CD4-positive, alpha-beta T cell (primary cell): ENCODE measurements at regions not wholly inside any gene's neighbourhood (a gene's known extent, or its start where the extent isn't known, plus 50 kb on each side); places are given as distances from the start of the nearest gene placed in this dataset.

ENCODE experiments used
- ATAC-seq: fragments of 200-7000 bp; cut with Tn5 transposase; one replicate; pipeline ENCODE4 v1.10.0; 2022; ENCODE audit warnings: mild to moderate bottlenecking; ENCODE audit not compliant: poor library complexity
- CTCF ChIA-PET: fragments of 350-600 bp; sonication (Branson Sonifier 250); formaldehyde crosslinking; loops from one replicate; lab custom pipeline; 2021; ENCODE audit warnings: antibody characterized with exemption, inconsistent platforms; lab: Charles Lee
- POLR2A ChIA-PET: fragments of 350-600 bp; sonication (Branson Sonifier 250); formaldehyde crosslinking; loops from one replicate; lab custom pipeline; 2021; ENCODE audit warnings: antibody characterized with exemption, inconsistent platforms; lab: Charles Lee
- DNase-seq, 14 experiments: peaks; one replicate each; pipeline ENCODE4 v3.0.0-alpha.2; 2013 to 2020; ENCODE audit warnings: mixed read lengths in 2 of 14
- H3K27ac ChIP-seq, 2 donors: one replicate each; pipeline versions ENCODE4 v1.5.1 to v1.7.0; 2013; ENCODE audit warnings: low read length in 2 of 2, low read depth in 1 of 2, mild to moderate bottlenecking in 1 of 2
- H3K27me3 ChIP-seq, 2 experiments: 1 replicate in 1 of 2; 2 replicates in 1 of 2; pipeline versions ENCODE4 v1.6.1 to v1.7.0; 2013; ENCODE audit warnings: low read length in 2 of 2, control low read depth in 1 of 2, mild to moderate bottlenecking in 1 of 2, moderate library complexity in 1 of 2; ENCODE audit not compliant: insufficient read depth in 2 of 2, control insufficient read depth in 1 of 2
- H3K36me3 ChIP-seq: one replicate; pipeline ENCODE4 v1.6.1; 2013; ENCODE audit warnings: low read length, control low read depth; ENCODE audit not compliant: insufficient read depth
- H3K4me1 ChIP-seq: one replicate; pipeline ENCODE4 v1.6.1; 2013; ENCODE audit warnings: low read length, control low read depth; ENCODE audit not compliant: insufficient read depth
- H3K4me3 ChIP-seq: one replicate; pipeline ENCODE4 v1.5.1; 2013; ENCODE audit warnings: mild to moderate bottlenecking, low read length, moderate library complexity
- H3K9me3 ChIP-seq, 2 experiments: 1 replicate in 1 of 2; 2 replicates in 1 of 2; pipeline versions ENCODE4 v1.6.1 to v1.7.0; 2013; ENCODE audit warnings: low read length in 2 of 2, mild to moderate bottlenecking in 2 of 2, control low read depth in 1 of 2, moderate library complexity in 1 of 2; ENCODE audit not compliant: control insufficient read depth in 1 of 2, insufficient read depth in 1 of 2
- H3K27ac Mint-ChIP-seq: one replicate; pipeline ENCODE4 v1.8.0; 2020; ENCODE audit warnings: mixed read lengths
- H3K27me3 Mint-ChIP-seq: one replicate; pipeline ENCODE4 v1.8.0; 2021; ENCODE audit warnings: mixed read lengths
- H3K36me3 Mint-ChIP-seq: one replicate; pipeline ENCODE4 v1.8.0; 2021; ENCODE audit warnings: low read depth, mixed read lengths
- H3K4me1 Mint-ChIP-seq: one replicate; pipeline ENCODE4 v1.8.0; 2021; ENCODE audit warnings: low read depth, mixed read lengths
- H3K4me3 Mint-ChIP-seq: one replicate; pipeline ENCODE4 v1.8.0; 2020; ENCODE audit warnings: mild to moderate bottlenecking, mixed read lengths
- H3K9me3 Mint-ChIP-seq: one replicate; pipeline ENCODE4 v1.8.0; 2020; ENCODE audit warnings: mixed read lengths
- intact Hi-C, 2 experiments: fragments of 100-400 bp; cut with DNase I in 1 of 2; cut with micrococcal nuclease in 1 of 2; formaldehyde crosslinking; loops; one replicate each; pipeline versions ENCODE4 v1.15.1 to v1.9.0; 2023 to 2025; cut with DNase I, micrococcal nuclease
- TF ChIP-seq, protein P1 (sequence below): fragments of 200-600 bp; IDR thresholded peaks from one replicate; pipeline ENCODE4 v1.8.0; 2022; ENCODE audit warnings: antibody characterized with exemption, mild to moderate bottlenecking

DNA sequence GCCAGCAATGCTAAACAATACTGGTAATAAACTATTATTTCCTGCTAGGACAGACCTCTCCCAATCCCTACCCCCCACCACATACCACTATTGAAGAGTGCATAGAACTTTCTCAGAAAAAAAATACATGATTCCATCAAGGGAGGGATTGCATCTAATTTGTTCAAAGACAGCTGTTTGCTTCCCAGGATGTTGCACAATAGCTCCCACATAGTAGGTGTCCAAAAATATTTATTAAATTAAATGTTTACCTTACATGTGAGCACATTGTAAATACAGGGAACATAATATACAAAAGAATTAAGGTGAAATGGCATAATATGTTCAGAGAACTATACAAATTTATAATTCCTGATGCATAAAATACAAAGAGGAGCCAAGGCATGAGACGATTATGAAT is 1111.8 kb upstream of the LCORL start:
- H3K4me3 ChIP-seq, result no peak overlapping the region
- Mint-ChIP-seq H3K27me3 (no peaks in the 10 kb centered on the region), H3K4me1 (no peaks in the 10 kb centered on the region)

DNA sequence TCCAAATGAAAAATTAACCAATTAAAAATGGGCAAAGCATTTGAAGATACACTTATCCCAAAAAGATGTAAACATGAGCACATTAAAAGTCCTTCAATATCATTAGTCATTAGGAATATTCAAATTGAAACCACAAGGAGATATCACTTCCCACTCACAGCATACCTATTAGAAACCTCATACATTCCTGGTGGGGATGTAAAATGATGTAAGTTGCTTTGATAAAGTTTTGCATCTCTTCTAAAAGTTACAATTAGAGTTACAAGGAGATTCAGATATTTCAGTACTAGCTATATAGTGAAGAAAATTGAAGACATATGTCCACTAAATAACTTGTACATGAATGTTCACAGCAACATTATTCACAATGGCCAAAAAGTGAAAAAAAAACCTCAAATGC is 1109.3 kb upstream of the LCORL start:
- ChIA-PET CTCF (no interaction called here), POLR2A (no interaction called here)
- Mint-ChIP-seq H3K4me1 (no peaks in the 10 kb centered on the region), H3K36me3 (no peaks in the 10 kb centered on the region), H3K27me3 (no peaks in the 10 kb centered on the region), H3K27ac (no peak overlapping the region), H3K4me3 (no peak overlapping the region), H3K9me3 (peaks cover 5% of the 10 kb centered on the region)
- DNase-seq (no peak), ATAC-seq (no peak)
- TF ChIP-seq, protein P1, sequence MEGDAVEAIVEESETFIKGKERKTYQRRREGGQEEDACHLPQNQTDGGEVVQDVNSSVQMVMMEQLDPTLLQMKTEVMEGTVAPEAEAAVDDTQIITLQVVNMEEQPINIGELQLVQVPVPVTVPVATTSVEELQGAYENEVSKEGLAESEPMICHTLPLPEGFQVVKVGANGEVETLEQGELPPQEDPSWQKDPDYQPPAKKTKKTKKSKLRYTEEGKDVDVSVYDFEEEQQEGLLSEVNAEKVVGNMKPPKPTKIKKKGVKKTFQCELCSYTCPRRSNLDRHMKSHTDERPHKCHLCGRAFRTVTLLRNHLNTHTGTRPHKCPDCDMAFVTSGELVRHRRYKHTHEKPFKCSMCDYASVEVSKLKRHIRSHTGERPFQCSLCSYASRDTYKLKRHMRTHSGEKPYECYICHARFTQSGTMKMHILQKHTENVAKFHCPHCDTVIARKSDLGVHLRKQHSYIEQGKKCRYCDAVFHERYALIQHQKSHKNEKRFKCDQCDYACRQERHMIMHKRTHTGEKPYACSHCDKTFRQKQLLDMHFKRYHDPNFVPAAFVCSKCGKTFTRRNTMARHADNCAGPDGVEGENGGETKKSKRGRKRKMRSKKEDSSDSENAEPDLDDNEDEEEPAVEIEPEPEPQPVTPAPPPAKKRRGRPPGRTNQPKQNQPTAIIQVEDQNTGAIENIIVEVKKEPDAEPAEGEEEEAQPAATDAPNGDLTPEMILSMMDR, result no peak
- H3K4me1 ChIP-seq, result no peaks in the 10 kb centered on the region
- H3K27me3 ChIP-seq, result no peaks in the 10 kb centered on the region
- H3K27ac ChIP-seq, result no peak overlapping the region
- H3K4me3 ChIP-seq, result no peak overlapping the region
- intact Hi-C loops, result no loop called here
- H3K9me3 ChIP-seq, result no peaks in the 10 kb centered on the region
- H3K36me3 ChIP-seq, result no peaks in the 10 kb centered on the region

More for the DNA sequence above, 1111.8 kb upstream of the LCORL start:
- no peak overlapping the region for H3K27ac Mint-ChIP-seq
- H3K36me3 Mint-ChIP-seq, result no peaks in the 10 kb centered on the region
- Histone ChIP-seq H3K9me3 (no peaks in the 10 kb centered on the region), H3K36me3 (no peaks in the 10 kb centered on the region), H3K4me1 (no peaks in the 10 kb centered on the region), H3K27ac (no peak overlapping the region), H3K27me3 (no peaks in the 10 kb centered on the region)
- intact Hi-C loops, result no loop called here
- ATAC-seq (no peak), DNase-seq (no peak)
- peaks cover 8% of the 10 kb centered on the region for H3K9me3 Mint-ChIP-seq
- ChIA-PET CTCF (no interaction called here), POLR2A (no interaction called here)
- TF ChIP-seq, protein P1, result no peak
- H3K4me3 Mint-ChIP-seq, result no peak overlapping the region

DNA sequence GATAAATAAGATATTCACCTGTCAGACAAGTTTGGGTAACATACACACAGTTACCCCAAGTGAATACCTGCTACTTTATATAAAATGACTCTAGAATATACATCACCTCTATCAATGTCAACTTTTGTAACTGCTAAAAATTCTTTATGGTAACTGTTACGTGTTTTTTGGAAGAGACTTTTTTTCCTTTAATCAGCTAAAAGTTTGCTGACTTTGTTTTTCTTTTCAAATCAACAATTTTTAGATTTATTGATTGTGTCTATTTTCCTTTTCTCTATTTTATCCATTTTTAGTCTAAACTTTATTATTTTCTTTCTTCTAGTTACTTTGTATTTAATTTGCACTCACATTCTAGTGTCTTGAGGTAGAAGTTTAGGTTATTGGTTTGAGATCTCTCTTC is 1106.6 kb upstream of the LCORL start:
- Mint-ChIP-seq H3K9me3 (peaks cover 10% of the 10 kb centered on the region), H3K36me3 (no peaks in the 10 kb centered on the region), H3K4me3 (no peak overlapping the region), H3K27me3 (no peaks in the 10 kb centered on the region), H3K27ac (no peak overlapping the region), H3K4me1 (no peaks in the 10 kb centered on the region)
- Histone ChIP-seq H3K9me3 (no peaks in the 10 kb centered on the region), H3K4me3 (no peak overlapping the region), H3K36me3 (no peaks in the 10 kb centered on the region), H3K4me1 (no peaks in the 10 kb centered on the region), H3K27ac (no peak overlapping the region), H3K27me3 (no peaks in the 10 kb centered on the region)
- ChIA-PET POLR2A (no interaction called here), CTCF (no interaction called here)
- intact Hi-C loops, result no loop called here
- ATAC-seq (no peak), DNase-seq (no peak)
- TF ChIP-seq, protein P1, result no peak
